ENCODE measurements at regions not wholly inside any gene's neighbourhood (a gene's known extent, or its start where the extent isn't known, plus 50 kb on each side); places are given as distances from the start of the nearest gene placed in this dataset.

DNA sequence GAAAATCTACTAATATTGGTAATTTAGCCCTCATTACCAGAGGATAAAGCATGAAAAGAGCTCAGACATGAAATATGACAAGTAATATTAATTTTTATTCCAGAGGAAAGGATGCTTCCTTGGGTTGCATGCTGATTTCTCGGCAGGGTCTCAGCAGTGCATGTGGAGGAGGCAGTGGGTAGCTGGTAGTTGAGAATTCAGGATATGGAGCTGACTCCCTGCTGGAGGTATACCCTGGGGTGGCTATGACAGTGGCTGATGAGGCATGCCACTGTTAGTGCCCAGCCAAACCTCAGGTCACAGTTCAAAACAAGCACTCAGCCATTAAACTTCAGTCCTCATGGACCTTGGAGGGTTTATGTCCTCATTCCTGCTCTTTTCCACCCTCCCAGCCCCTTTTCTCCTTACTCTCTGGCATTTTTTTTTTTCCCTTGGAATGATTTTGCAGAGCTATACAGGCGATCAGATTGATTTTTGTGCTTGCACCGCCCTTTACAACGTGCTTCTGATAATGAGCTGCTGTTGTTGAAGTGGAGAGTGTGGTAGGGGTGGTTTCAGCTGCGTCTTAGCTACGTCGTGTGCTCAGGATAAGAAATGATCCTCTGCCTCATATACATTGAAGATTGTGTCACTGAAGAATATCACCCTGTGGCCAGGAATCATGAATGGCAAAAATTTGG, 761.9 kb upstream of the MMS22L start:
- intact Hi-C loops (cut with DNase I) = no loop called here
- Histone ChIP-seq H3K4me3 (no peak overlapping the region), H3K9me3 (no peaks in the 10 kb centered on the region), H3K4me1 (no peaks in the 10 kb centered on the region), H3K27ac (no peak overlapping the region), H3K27me3 (peaks cover 0 to 8% (median 0%) of the 10 kb centered on the region in 3 donors), H3K36me3 (no peaks in the 10 kb centered on the region)
- TF ChIP-seq POLR2AphosphoS5 (IDR thresholded peaks at IDR 0.05) (no peak), POLR2A (IDR thresholded peaks at IDR 0.05) (no peak), EP300 (IDR thresholded peaks at IDR 0.05) (no peak)
- TF ChIP-seq, protein P1, sequence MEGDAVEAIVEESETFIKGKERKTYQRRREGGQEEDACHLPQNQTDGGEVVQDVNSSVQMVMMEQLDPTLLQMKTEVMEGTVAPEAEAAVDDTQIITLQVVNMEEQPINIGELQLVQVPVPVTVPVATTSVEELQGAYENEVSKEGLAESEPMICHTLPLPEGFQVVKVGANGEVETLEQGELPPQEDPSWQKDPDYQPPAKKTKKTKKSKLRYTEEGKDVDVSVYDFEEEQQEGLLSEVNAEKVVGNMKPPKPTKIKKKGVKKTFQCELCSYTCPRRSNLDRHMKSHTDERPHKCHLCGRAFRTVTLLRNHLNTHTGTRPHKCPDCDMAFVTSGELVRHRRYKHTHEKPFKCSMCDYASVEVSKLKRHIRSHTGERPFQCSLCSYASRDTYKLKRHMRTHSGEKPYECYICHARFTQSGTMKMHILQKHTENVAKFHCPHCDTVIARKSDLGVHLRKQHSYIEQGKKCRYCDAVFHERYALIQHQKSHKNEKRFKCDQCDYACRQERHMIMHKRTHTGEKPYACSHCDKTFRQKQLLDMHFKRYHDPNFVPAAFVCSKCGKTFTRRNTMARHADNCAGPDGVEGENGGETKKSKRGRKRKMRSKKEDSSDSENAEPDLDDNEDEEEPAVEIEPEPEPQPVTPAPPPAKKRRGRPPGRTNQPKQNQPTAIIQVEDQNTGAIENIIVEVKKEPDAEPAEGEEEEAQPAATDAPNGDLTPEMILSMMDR (IDR thresholded peaks at IDR 0.05) = no peak
- DNase-seq = no peak
- WGBS, 2 donors = 44 to 52% methylated on average over 7 of the region's 7 CpGs

DNA sequence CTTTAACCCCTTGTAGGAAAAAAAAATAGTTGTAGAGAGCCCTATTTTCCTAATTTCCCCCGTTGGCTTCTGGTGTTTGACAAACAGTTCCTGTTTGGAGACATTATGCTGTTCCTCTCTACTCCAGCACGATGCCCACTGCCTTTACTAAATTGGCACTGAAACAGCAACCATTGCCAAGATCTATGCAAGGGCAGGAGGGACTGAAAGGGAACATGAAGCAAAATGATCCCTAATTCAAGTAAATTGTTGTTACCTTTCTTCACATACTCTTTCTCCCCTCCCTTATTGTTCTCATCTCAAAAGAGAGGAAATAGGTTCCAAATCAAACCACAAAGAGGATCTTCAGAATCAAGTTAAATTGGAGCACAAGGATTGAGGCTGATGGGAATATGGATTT, 764.1 kb upstream of the MMS22L start:
- Histone ChIP-seq H3K27ac (no peak overlapping the region), H3K4me3 (no peak overlapping the region), H3K27me3 (peaks cover 0 to 3% (median 0%) of the 10 kb centered on the region in 3 donors), H3K36me3 (no peaks in the 10 kb centered on the region), H3K4me1 (no peaks in the 10 kb centered on the region), H3K9me3 (no peaks in the 10 kb centered on the region)
- no peak for DNase-seq
- intact Hi-C loops (cut with DNase I) = no loop called here
- WGBS, 2 donors = 37 to 43% methylated on average over 2 of the region's 2 CpGs
- TF ChIP-seq, protein P1 (IDR thresholded peaks at IDR 0.05) = no peak
- TF ChIP-seq EP300 (IDR thresholded peaks at IDR 0.05) = no peak
- TF ChIP-seq POLR2AphosphoS5 (IDR thresholded peaks at IDR 0.05) = no peak
- TF ChIP-seq POLR2A (IDR thresholded peaks at IDR 0.05) = no peak

DNA sequence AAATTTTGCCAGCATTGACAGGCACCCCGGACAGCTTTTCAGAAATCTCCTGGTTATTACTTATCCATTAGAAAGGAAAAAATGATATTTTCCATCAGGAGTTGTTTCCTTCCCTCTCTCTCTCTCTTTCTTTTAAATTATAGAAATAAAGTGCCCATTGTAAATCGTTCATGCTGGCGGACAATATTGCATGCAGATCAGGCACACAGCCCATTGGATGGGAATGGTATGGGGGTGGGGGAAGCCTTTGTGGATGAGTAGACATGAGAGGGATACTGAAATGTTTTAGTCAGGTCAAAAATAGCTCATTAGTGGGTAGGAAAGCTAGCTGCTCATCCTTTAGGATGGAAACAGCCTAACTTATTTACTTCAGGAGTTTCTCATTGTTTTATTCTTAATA, 764.9 kb upstream of the MMS22L start:
- Histone ChIP-seq H3K4me1 (no peaks in the 10 kb centered on the region), H3K9me3 (no peaks in the 10 kb centered on the region), H3K27me3 (peaks cover 0 to 3% (median 0%) of the 10 kb centered on the region in 3 donors), H3K4me3 (no peak overlapping the region), H3K36me3 (no peaks in the 10 kb centered on the region), H3K27ac (no peak overlapping the region)
- WGBS, 2 donors = 77 to 88% methylated on average over 3 of the region's 3 CpGs
- intact Hi-C loops (cut with DNase I) = no loop called here
- TF ChIP-seq POLR2A (IDR thresholded peaks at IDR 0.05) = no peak
- TF ChIP-seq POLR2AphosphoS5 (IDR thresholded peaks at IDR 0.05) = no peak
- TF ChIP-seq, protein P1 (IDR thresholded peaks at IDR 0.05) = no peak
- no peak for TF ChIP-seq EP300 (IDR thresholded peaks at IDR 0.05)
- no peak for DNase-seq

DNA sequence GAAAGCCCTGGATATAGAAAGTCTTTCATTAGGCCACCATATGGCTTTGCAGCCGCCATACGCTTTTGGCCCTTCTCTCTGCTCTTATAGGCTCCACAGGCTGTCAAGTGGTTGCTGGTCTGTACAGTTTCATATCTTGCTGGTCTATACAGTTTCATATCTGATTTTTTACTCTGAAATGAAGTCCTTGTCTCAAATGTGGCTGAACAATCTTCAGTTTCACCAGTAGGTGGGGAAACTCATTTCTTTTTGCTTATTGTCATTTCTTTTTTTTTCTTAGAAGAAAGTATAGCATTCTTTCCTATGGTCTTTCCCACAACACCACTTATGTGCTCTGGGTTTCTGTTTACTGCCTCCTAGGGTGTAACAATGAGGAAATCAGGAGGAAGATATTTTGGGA, 771.4 kb upstream of the MMS22L start:
- 89% methylated on average over 2 of the region's 2 CpGs for WGBS, 2 donors

More for the DNA sequence above, 771.4 kb upstream of the MMS22L start:
- intact Hi-C loops (cut with DNase I) = no loop called here
- no peak for TF ChIP-seq EP300 (IDR thresholded peaks at IDR 0.05)
- TF ChIP-seq, protein P1 (IDR thresholded peaks at IDR 0.05) = no peak
- TF ChIP-seq POLR2AphosphoS5 (IDR thresholded peaks at IDR 0.05) = no peak
- no peak for TF ChIP-seq POLR2A (IDR thresholded peaks at IDR 0.05)
- no peak for DNase-seq
- Histone ChIP-seq H3K27ac (no peak overlapping the region), H3K4me1 (no peaks in the 10 kb centered on the region), H3K36me3 (no peaks in the 10 kb centered on the region), H3K4me3 (no peak overlapping the region), H3K9me3 (no peaks in the 10 kb centered on the region), H3K27me3 (no peaks in the 10 kb centered on the region)

All from sigmoid colon (tissue), 6 donors.